Muscle of leg (tissue), 3 donors: ENCODE measurements at regions not wholly inside any gene's neighbourhood (a gene's known extent, or its start where the extent isn't known, plus 50 kb on each side); places are given as distances from the start of the nearest gene placed in this dataset.

Source experiments
- DNase-seq: peaks from one replicate; pipeline ENCODE4 v3.0.0; 2013
- H3K27ac ChIP-seq: one replicate; pipeline ENCODE4 v1.5.1; 2013; ENCODE audit warnings: mild to moderate bottlenecking, low read length, control low read depth
- H3K27me3 ChIP-seq: one replicate; pipeline ENCODE4 v1.6.1; 2013; ENCODE audit warnings: low read length; ENCODE audit not compliant: control insufficient read depth, insufficient read depth
- H3K36me3 ChIP-seq: one replicate; pipeline ENCODE4 v1.6.1; 2013; ENCODE audit warnings: low read length; ENCODE audit not compliant: control insufficient read depth, insufficient read depth
- H3K4me1 ChIP-seq: one replicate; pipeline ENCODE4 v1.6.1; 2013; ENCODE audit warnings: low read length; ENCODE audit not compliant: control insufficient read depth, insufficient read depth
- H3K4me3 ChIP-seq: one replicate; pipeline ENCODE4 v1.5.1; 2013; ENCODE audit warnings: low read length, control low read depth
- H3K9me3 ChIP-seq: replicated peaks from 2 replicates; pipeline ENCODE4 v1.6.1; 2013; ENCODE audit warnings: low read depth, low read length; ENCODE audit not compliant: control insufficient read depth
- WGBS: methylation state at CpG from one replicate; pipeline ENCODE4 v1.1.5; 2013; ENCODE audit warnings: missing lambda C conversion rate; ENCODE audit not compliant: insufficient coverage; 5-methylcytosine and 5-hydroxymethylcytosine counted together

DNA sequence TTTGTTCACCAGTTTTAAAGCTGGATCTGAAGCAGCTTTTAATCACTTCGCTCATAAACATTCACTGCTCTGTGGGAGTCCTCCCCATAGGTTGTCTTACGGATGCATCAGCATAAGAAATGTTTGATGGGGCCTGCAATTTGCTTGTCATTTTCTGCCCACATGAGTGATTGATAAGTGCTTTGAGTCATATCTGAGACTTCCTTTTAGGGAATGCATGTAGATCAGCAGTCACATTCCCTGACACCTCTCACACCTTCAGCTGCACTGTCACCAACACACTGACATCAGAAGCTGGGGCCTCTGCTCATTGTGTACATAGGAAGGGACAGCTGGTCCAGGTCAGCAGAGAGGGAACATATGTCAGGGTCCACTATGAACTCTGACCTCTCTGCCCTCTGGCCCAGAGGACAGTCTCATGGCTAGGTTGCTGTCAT, 84.1 kb upstream of the SPATA31D4 start:
- Histone ChIP-seq H3K9me3 (no peaks in the 10 kb centered on the region), H3K27me3 (no peaks in the 10 kb centered on the region), H3K4me3 (no peak overlapping the region), H3K4me1 (no peaks in the 10 kb centered on the region), H3K36me3 (no peaks in the 10 kb centered on the region), H3K27ac (no peak overlapping the region)
- no CpG with 5 or more reads among the region's 2 CpGs for WGBS
- no peak for DNase-seq

DNA sequence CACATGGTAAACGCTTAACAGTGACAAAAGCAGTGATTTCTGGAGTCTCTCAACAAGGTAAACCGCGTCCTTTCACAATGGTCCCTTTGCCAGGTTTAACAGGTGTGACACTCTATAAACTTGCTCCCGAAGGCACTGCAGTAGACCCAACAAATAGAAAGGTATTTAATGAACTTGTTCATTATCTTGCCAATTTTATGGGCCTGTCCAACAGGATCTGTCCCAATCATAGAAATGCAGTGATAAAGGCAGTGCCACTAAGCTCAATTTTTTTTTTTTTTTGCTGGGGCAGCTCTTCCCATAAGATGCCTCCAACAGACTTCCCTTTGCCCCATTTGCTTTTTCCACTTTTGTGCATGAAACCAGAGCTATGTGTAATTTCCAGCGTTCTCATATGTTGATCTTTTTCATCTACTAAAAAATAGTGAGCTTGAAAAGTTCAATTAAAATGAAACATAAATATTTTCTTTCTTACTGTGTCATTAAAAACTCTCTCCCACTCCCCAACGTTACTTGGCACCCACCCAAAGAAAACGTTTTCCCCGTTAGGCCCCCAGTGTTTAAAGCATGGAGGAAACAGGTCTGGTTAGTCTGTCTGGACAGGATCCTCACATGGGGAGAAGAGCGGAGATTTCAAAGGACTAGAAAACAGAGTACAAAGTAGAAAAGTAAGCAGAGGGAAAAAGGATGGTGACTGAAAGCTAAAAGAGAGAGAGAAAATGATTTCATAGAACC, 80.9 kb upstream of the SPATA31D4 start:
- Histone ChIP-seq H3K4me3 (no peak overlapping the region), H3K36me3 (no peaks in the 10 kb centered on the region), H3K27me3 (no peaks in the 10 kb centered on the region), H3K9me3 (no peaks in the 10 kb centered on the region), H3K4me1 (peaks cover 3% of the 10 kb centered on the region), H3K27ac (no peak overlapping the region)
- no peak for DNase-seq
- WGBS = 81% methylated on average over 4 of the region's 9 CpGs

DNA sequence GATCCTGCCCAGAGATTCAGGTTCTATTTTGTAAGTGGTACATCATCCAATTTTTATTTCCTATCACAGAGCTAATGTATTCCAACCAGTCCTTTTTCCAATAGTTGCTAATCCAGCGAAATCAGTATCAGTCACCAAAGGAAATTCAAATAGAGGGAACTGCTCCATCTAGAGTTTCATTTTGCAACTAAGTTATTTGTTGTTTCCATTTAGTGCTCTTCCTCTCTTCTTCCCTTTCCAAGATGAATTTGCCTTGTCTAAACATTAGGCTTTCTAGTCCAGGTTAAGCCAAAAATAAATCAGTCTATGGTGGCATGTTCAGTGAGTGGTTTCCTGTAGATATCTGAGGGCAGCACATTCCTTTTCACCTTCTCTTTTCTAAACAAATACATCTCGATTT, 79.8 kb upstream of the SPATA31D4 start:
- H3K36me3 ChIP-seq = no peaks in the 10 kb centered on the region
- WGBS = no CpG with 5 or more reads among the region's 2 CpGs
- H3K4me3 ChIP-seq = no peak overlapping the region
- H3K27me3 ChIP-seq = no peaks in the 10 kb centered on the region
- peaks cover 3% of the 10 kb centered on the region for H3K4me1 ChIP-seq
- no peak overlapping the region for H3K27ac ChIP-seq
- DNase-seq = peak; percentile 66
- H3K9me3 ChIP-seq = no peaks in the 10 kb centered on the region

DNA sequence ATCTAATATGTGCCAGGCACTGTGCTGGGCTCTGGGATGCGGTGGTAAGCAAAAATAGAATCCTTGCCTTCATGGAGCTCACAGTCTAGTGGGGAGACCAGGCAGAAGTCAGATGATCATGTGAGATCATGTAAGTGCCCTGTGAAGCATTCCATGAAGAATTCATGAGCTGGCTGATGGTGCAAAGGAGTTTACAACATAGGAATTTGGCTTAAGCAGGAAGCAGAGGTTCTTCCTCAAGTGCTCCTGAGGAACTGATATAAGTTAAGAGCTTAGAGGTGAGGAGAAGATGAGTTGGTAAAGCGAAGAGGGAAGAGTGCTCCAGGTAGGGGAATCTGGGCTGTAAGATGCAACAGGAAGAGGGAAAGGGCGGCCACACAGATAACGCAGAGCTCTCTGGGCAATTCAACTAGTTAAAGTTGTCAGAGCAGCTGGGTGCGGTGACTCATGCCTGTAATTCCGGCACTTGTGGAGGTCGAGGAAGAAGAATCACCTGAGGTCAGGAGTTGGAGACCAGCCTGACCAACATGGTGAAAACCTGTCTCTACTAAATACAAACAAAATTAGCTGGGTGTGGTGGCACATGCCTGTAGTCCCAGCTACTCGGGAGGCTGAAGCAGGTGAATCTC, 78.5 kb upstream of the SPATA31D4 start:
- Histone ChIP-seq H3K36me3 (no peaks in the 10 kb centered on the region), H3K4me3 (no peak overlapping the region), H3K4me1 (peaks cover 3% of the 10 kb centered on the region), H3K27ac (no peak overlapping the region), H3K9me3 (no peaks in the 10 kb centered on the region), H3K27me3 (no peaks in the 10 kb centered on the region)
- 79% methylated on average over 6 of the region's 8 CpGs for WGBS
- no peak for DNase-seq

DNA sequence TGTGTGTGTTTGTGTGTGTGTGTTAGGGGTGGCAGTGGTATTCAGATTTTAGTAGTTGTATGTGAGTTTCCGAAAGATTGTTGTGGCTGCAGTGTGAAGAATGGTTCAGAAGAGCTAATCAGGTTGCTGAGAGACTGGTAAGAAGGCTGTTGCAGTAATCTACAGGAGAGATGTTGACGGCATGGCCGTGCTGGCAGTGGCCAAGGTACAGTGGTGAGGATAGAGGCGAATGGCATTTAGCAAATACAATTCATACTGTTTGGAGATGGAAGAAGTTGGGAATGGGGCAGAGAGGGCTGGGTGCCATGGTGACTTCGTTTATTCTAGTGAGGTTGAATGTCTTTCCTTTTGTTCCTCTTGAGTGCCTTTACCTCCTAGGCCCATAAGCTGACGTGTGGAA, 77.5 kb upstream of the SPATA31D4 start:
- H3K4me1 ChIP-seq = peaks cover 3% of the 10 kb centered on the region
- 85% methylated on average over 4 of the region's 6 CpGs for WGBS

DNA sequence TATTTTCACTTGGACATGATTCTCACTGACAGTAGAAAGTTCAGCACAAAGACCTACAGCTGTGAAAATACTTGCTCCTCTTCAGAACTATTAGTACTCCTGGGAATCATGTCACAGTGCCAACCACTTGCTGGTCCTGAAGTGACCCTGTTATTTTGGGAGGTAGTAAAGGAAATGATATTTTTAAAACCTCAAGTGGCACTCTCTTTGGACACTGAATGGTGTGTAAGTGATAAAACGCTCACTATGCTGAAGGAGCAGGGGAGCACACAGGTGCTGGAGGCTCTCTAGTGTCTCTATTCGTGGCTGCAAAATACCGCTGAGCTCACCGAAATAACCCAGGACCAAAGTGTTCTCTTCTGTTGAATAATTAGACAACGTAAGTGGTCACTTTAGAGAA, 76.9 kb upstream of the SPATA31D4 start:
- Histone ChIP-seq H3K27me3 (no peaks in the 10 kb centered on the region), H3K36me3 (no peaks in the 10 kb centered on the region), H3K27ac (no peak overlapping the region), H3K4me1 (peaks cover 3% of the 10 kb centered on the region), H3K4me3 (no peak overlapping the region), H3K9me3 (no peaks in the 10 kb centered on the region)
- 53% methylated on average over 4 of the region's 5 CpGs for WGBS
- peak; percentile 49 for DNase-seq

More for the DNA sequence above, 77.5 kb upstream of the SPATA31D4 start:
- no peaks in the 10 kb centered on the region for H3K9me3 ChIP-seq
- no peak for DNase-seq
- H3K27ac ChIP-seq = no peak overlapping the region
- H3K36me3 ChIP-seq = no peaks in the 10 kb centered on the region
- H3K4me3 ChIP-seq = no peak overlapping the region
- H3K27me3 ChIP-seq = no peaks in the 10 kb centered on the region

GRCh38 chr9:81852820-81853219, 75.4 kb upstream of the SPATA31D4 start:
- peaks cover 3% of the 10 kb centered on the region for H3K4me1 ChIP-seq
- no peaks in the 10 kb centered on the region for H3K9me3 ChIP-seq
- no peak overlapping the region for H3K4me3 ChIP-seq
- no peak for DNase-seq
- H3K27me3 ChIP-seq = no peaks in the 10 kb centered on the region
- H3K27ac ChIP-seq = no peak overlapping the region
- no CpG with 5 or more reads among the region's 1 CpG for WGBS
- no peaks in the 10 kb centered on the region for H3K36me3 ChIP-seq

- no CpG with 5 or more reads among the region's 2 CpGs for WGBS
- no peaks in the 10 kb centered on the region for H3K36me3 ChIP-seq
- DNase-seq = no peak
- no peak overlapping the region for H3K4me3 ChIP-seq
- no peak overlapping the region for H3K27ac ChIP-seq
- H3K9me3 ChIP-seq = no peaks in the 10 kb centered on the region
- no peaks in the 10 kb centered on the region for H3K27me3 ChIP-seq
- H3K4me1 ChIP-seq = peaks cover 3% of the 10 kb centered on the region
These were observed 72.7 kb upstream of the SPATA31D4 start for GRCh38 chr9:81855538-81855937.

DNA sequence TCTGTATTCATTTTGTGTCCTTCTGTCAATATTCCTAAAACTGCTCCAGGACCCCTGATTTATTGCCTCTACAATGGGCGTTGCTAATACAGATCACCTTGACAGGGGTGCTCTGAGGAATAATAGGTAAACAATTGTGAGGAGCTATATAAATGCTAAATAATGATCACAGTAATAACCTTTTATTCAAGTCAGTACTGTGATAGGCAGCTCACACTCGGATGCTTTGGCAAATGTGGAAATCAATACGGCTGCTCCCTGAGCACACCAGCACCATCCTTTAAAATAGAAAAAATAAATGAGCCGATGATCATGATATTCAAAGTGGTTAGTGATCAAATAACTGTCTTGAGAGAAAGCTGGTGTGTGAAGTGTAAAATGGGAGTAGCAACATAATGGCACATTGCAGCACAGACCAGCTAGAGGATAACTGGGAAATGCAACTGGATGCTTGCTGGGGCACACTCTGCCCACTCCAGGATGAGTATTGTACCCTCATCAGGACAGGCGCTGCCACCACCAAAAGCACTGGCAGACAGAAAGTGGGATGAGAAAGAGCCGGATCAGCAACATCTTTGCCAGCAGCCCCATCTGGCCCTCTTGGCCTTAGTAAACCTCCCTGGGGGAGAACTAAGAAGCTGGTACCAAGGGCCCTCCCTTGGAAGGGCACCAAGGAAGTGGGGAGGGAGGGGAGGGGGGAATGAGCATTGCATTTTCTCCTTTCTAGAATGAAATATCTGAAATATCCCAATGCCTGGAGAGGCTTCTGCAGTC, 69.4 kb upstream of the SPATA31D4 start:
- WGBS = 73% methylated on average over 2 of the region's 6 CpGs
- no peak for DNase-seq
- Histone ChIP-seq H3K4me3 (no peak overlapping the region), H3K4me1 (no peaks in the 10 kb centered on the region), H3K27ac (no peak overlapping the region), H3K9me3 (no peaks in the 10 kb centered on the region), H3K36me3 (no peaks in the 10 kb centered on the region), H3K27me3 (no peaks in the 10 kb centered on the region)

DNA sequence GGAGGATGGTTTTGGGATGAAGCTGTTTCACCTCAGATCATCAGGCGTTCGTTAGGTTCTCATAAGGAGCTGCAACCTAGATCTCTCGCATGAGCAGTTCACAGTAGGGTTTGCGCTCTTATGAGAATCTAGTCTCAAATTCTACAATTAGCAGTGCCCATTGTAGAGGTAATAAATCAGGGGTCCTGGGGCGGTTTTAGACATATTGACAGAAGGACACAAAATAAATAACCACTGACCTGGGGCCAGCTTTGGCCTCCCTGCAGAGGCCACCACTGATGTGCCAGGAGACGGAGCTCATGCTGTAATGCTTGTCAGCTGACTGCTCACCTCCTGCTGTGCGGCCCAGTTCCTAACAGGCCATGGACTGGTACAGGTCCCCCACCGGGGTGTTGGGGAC, 67.6 kb upstream of the SPATA31D4 start:
- Histone ChIP-seq H3K27ac (no peak overlapping the region), H3K9me3 (no peaks in the 10 kb centered on the region), H3K4me3 (no peak overlapping the region), H3K36me3 (no peaks in the 10 kb centered on the region), H3K4me1 (no peaks in the 10 kb centered on the region), H3K27me3 (no peaks in the 10 kb centered on the region)
- no peak for DNase-seq
- WGBS = 80% methylated on average over 2 of the region's 8 CpGs
